Common myeloid progenitor, CD34-positive (primary cell): ENCODE measurements at regions not wholly inside any gene's neighbourhood (a gene's known extent, or its start where the extent isn't known, plus 50 kb on each side); places are given as distances from the start of the nearest gene placed in this dataset.

Experiments
- CTCF ChIA-PET: fragments of 350-600 bp; sonication (Branson Sonifier 250); formaldehyde crosslinking; loops from one replicate; lab custom pipeline; 2021; ENCODE audit warnings: antibody characterized with exemption; lab: Charles Lee
- POLR2A ChIA-PET: fragments of 350-600 bp; sonication (Branson Sonifier 250); formaldehyde crosslinking; loops from one replicate; lab custom pipeline; 2021; ENCODE audit warnings: antibody characterized with exemption; lab: Charles Lee
- DNase-seq, 3 donors: peaks; one replicate each; pipeline versions ENCODE4 v3.0.0 to v3.0.0-alpha.2; 2013
- H3K27ac ChIP-seq, 2 experiments: 1 replicate in 1 of 2; 2 replicates in 1 of 2; pipeline ENCODE4 v1.7.0; 2013; ENCODE audit warnings: inconsistent platforms in 2 of 2, low read length in 2 of 2, mild to moderate bottlenecking in 2 of 2, low read depth in 1 of 2, moderate library complexity in 1 of 2; ENCODE audit not compliant: severe bottlenecking in 2 of 2, insufficient read depth in 1 of 2, poor library complexity in 1 of 2
- H3K27me3 ChIP-seq, 5 experiments: replicated peaks in 2 of 5; 1 replicate in 3 of 5; 2 replicates in 2 of 5; pipeline versions ENCODE4 v1.6.1 to v1.7.0; 2013; ENCODE audit warnings: low read length in 4 of 5, mild to moderate bottlenecking in 2 of 5, moderate library complexity in 2 of 5, inconsistent platforms in 1 of 5; ENCODE audit not compliant: insufficient read depth in 5 of 5, control insufficient read depth in 4 of 5
- H3K36me3 ChIP-seq, 4 experiments: 1 replicate in 2 of 4; 2 replicates in 2 of 4; pipeline versions ENCODE4 v1.6.1 to v1.7.0; 2013; ENCODE audit warnings: low read length in 3 of 4, control low read depth in 1 of 4, mild to moderate bottlenecking in 1 of 4; ENCODE audit not compliant: control insufficient read depth in 4 of 4, insufficient read depth in 4 of 4
- H3K4me1 ChIP-seq, 4 experiments: 1 replicate in 3 of 4; 2 replicates in 1 of 4; pipeline versions ENCODE4 v1.6.1 to v1.7.1; 2013; ENCODE audit warnings: low read length in 3 of 4, mild to moderate bottlenecking in 3 of 4, control low read depth in 1 of 4, inconsistent platforms in 1 of 4, moderate library complexity in 1 of 4; ENCODE audit not compliant: control insufficient read depth in 4 of 4, insufficient read depth in 4 of 4; ENCODE audit errors: control extremely low read depth in 1 of 4
- H3K4me3 ChIP-seq, 7 experiments: 1 replicate in 4 of 7; 2 replicates in 3 of 7; pipeline versions ENCODE4 v1.5.1 to v1.7.0; 2013; ENCODE audit warnings: mild to moderate bottlenecking in 7 of 7, low read length in 6 of 7, moderate library complexity in 6 of 7, inconsistent platforms in 2 of 7, low read depth in 2 of 7, control low read depth in 1 of 7; ENCODE audit not compliant: insufficient read depth in 4 of 7, control insufficient read depth in 1 of 7; ENCODE audit errors: extremely low read depth in 1 of 7
- H3K9me3 ChIP-seq, 5 experiments: 1 replicate in 4 of 5; 2 replicates in 1 of 5; pipeline versions ENCODE4 v1.6.1 to v1.7.1; 2013; ENCODE audit warnings: low read length in 4 of 5, mild to moderate bottlenecking in 2 of 5, inconsistent platforms in 1 of 5, low read depth in 1 of 5, moderate library complexity in 1 of 5; ENCODE audit not compliant: control insufficient read depth in 4 of 5, insufficient read depth in 2 of 5; ENCODE audit errors: control extremely low read depth in 1 of 5
- WGBS: methylation state at CpG from one replicate; pipeline ENCODE4 v1.1.5; 2013; ENCODE audit not compliant: insufficient coverage; 5-methylcytosine and 5-hydroxymethylcytosine counted together

DNA sequence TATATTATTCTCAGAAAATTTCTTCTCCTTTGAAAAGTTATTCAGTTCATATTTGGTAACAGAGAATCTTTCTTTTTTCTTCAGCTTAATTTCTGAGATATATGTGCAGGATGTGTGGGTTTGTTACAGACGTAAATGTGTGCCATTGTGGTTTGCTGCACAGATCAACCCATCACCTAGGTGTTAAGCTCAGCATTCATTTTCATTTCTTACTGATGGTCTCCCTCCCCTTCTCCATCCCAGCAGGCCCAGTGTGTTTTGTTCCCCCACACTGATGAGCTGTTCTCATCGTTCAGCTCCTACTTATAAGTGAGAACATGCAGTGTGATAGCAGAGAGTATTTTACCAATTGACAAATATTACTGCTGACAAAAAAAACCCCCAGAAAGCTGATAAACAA is 330.0 kb upstream of the CHD1 start:
- POLR2A ChIA-PET, result no interaction called here
- no CpG with 5 or more reads among the region's 2 CpGs for WGBS
- no peak overlapping the region for H3K4me3 ChIP-seq
- H3K9me3 ChIP-seq, result peaks cover 0 to 15% (median 0%) of the 10 kb centered on the region in 5 experiments
- H3K27me3 ChIP-seq, result no peaks in the 10 kb centered on the region
- DNase-seq, result no peak
- H3K27ac ChIP-seq, result no peak overlapping the region
- CTCF ChIA-PET, result no interaction called here
- H3K36me3 ChIP-seq, result no peaks in the 10 kb centered on the region
- no peaks in the 10 kb centered on the region for H3K4me1 ChIP-seq

DNA sequence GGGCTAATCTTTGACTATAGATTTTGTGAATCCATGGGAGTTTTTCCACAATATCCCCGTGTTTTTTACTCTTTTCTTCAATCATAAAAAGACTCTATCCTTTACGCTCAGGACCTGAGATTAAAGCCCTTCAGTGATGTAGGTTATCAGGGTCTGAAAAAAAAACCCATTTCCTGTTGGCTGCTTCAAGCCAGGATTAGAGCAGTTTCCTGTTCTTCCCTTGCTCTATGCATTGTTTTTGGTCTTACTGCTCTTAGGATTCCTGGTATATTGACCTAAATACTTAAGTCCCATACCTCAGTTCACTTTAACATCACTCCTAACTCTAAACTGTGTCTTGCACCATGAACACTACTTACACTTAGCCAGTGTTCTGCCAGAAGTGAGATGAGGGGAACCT is 319.3 kb upstream of the CHD1 start:
- DNase-seq, result no peak
- CTCF ChIA-PET, result no interaction called here
- WGBS, result no CpG with 5 or more reads among the region's 2 CpGs
- H3K9me3 ChIP-seq, result no peaks in the 10 kb centered on the region
- H3K4me3 ChIP-seq, result no peak overlapping the region
- no peaks in the 10 kb centered on the region for H3K27me3 ChIP-seq
- POLR2A ChIA-PET, result no interaction called here
- H3K27ac ChIP-seq, result no peak overlapping the region
- no peaks in the 10 kb centered on the region for H3K36me3 ChIP-seq
- H3K4me1 ChIP-seq, result no peaks in the 10 kb centered on the region

DNA sequence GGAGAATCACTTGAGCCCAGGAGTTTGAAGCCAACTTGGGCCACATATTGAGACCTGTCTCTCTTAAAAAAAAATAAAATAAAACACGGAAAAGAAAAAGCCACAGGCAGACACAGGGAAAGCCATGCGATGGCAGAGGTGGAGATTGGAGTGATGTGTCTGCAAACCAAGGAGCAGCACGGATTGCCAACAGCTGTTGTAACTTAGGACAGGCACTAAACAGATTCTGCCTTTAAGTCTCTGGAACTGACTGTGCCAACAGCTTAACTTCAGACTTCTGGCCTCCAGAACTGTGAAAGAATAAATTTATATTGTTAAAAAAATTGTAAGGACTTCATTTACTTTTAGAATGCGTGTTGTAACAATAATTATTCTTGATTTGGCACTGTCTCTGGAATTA is 318.5 kb upstream of the CHD1 start:
- ChIA-PET CTCF (no interaction called here), POLR2A (no interaction called here)
- no peaks in the 10 kb centered on the region for H3K9me3 ChIP-seq
- H3K36me3 ChIP-seq, result no peaks in the 10 kb centered on the region
- H3K4me3 ChIP-seq, result no peak overlapping the region
- DNase-seq, result no peak
- H3K27ac ChIP-seq, result no peak overlapping the region
- H3K4me1 ChIP-seq, result no peaks in the 10 kb centered on the region
- no peaks in the 10 kb centered on the region for H3K27me3 ChIP-seq
- 96% methylated on average over 3 of the region's 4 CpGs for WGBS

DNA sequence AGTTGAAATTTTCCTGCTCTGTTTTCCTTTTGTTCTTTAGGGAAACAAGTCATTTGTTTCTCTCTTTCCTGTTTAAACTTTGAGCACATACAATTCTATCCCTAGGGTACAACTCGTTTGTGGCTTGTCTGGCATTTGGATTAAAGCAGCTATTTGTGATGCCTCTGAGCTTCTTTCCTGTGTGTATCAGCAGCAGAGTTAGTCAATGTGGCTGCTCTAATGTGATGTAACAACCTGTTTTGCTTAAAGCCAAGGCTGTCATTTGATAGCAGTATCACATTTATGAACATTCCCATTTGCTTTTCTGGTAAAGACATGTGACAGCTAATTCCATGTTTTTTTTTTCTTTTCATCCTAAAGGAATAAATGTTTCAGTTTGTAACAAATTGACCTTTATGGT is 314.3 kb upstream of the CHD1 start:
- Histone ChIP-seq H3K36me3 (no peaks in the 10 kb centered on the region), H3K9me3 (no peaks in the 10 kb centered on the region), H3K27me3 (no peaks in the 10 kb centered on the region), H3K4me1 (no peaks in the 10 kb centered on the region), H3K27ac (no peak overlapping the region), H3K4me3 (no peak overlapping the region)
- DNase-seq, result no peak
- ChIA-PET CTCF (no interaction called here), POLR2A (no interaction called here)
- no CpG with 5 or more reads among the region's 1 CpG for WGBS

DNA sequence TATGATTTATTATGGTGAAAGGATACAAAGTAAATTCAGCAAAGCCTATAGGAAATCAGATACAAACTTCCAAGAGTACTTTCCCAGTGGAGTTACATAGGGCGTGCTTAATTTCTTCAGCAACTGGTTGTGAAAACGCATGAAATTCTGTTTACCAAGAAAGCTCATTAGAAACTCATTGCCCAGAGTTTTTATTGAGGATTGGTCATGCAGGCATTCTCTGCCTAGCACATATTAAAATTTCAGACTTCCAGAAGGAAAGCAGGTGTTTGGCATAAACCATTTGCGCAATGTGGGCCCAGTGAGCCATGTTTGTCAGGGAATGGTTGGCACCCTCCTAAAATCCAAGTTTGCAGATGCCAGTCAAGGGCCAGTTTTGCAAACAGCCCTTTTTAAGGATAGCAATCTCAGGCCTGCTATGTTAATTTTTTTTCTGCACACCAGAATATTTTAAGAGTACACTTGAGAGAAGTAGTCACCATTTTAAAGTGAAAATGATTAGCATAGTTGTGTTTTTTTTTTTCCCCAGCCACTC is 311.1 kb upstream of the CHD1 start:
- no peak overlapping the region for H3K27ac ChIP-seq
- H3K4me1 ChIP-seq, result no peaks in the 10 kb centered on the region
- POLR2A ChIA-PET, result no interaction called here
- 97% methylated on average over 3 of the region's 3 CpGs for WGBS
- CTCF ChIA-PET, result no interaction called here
- no peak overlapping the region for H3K4me3 ChIP-seq
- H3K27me3 ChIP-seq, result no peaks in the 10 kb centered on the region
- no peaks in the 10 kb centered on the region for H3K36me3 ChIP-seq
- no peaks in the 10 kb centered on the region for H3K9me3 ChIP-seq
- no peak for DNase-seq

DNA sequence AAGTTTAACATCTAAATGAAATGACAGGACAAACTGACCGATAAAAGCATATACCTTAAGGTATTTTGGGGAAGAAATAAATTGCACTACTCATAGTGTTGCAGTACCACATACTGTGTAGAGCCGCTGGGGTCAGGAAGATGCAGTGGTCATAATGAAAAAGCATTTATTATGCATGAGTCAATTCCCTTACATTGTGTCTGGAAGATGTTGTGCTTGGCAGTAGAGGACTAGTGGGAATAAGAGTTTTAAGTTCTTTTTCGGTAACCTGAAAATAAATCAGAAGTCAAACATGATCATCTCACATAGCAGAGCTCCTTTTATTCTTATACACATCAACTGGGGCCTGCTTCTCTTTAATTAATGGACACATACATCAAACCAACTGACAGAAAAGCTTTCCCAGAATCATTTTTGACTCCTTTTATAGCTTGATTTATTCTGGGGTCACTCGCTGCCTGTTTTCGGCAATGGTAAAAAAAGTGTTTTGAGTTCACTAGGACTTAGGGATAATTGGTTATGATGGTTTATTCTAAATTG is 262.5 kb upstream of the CHD1 start:
- no peaks in the 10 kb centered on the region for H3K4me1 ChIP-seq
- no peaks in the 10 kb centered on the region for H3K27me3 ChIP-seq
- ChIA-PET POLR2A (no interaction called here), CTCF (no interaction called here)
- no peak overlapping the region for H3K4me3 ChIP-seq
- no peak for DNase-seq
- H3K36me3 ChIP-seq, result no peaks in the 10 kb centered on the region
- no peak overlapping the region for H3K27ac ChIP-seq
- H3K9me3 ChIP-seq, result no peaks in the 10 kb centered on the region
- 92% methylated on average over 2 of the region's 5 CpGs for WGBS

DNA sequence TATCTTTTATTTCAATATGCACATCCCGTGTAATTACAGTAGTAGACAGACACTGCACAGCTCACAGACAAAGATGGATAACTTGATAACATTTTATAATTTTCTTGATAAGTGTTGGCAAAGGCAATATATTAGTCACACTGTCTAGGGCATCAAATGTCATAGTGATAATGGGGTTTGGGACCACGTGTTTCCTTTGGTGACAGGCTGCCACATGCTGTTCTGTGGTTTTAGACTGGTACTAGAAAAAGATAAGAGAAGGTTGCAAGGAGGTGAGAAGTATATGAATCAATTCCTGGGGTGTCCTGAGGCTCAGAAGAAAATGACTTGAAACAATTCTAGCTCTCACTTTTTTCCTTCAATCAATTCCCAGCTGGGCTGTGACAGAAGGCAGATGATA is 258.8 kb upstream of the CHD1 start:
- no peaks in the 10 kb centered on the region for H3K36me3 ChIP-seq
- H3K9me3 ChIP-seq, result no peaks in the 10 kb centered on the region
- no peak overlapping the region for H3K4me3 ChIP-seq
- DNase-seq, result peak in 1 of 3 donors; percentile 10
- ChIA-PET POLR2A (no interaction called here), CTCF (no interaction called here)
- H3K27ac ChIP-seq, result no peak overlapping the region
- H3K4me1 ChIP-seq, result no peaks in the 10 kb centered on the region
- H3K27me3 ChIP-seq, result no peaks in the 10 kb centered on the region
- WGBS, result 17% methylated on average over 1 of the region's 2 CpGs
